ENCODE measurements at regions not wholly inside any gene's neighbourhood (a gene's known extent, or its start where the extent isn't known, plus 50 kb on each side); places are given as distances from the start of the nearest gene placed in this dataset.
"Not testable (repeated sequence)": the region's sequence is repeated elsewhere in the genome, so short reads cannot be mapped to it uniquely, and the experiment has no call there.

DNA sequence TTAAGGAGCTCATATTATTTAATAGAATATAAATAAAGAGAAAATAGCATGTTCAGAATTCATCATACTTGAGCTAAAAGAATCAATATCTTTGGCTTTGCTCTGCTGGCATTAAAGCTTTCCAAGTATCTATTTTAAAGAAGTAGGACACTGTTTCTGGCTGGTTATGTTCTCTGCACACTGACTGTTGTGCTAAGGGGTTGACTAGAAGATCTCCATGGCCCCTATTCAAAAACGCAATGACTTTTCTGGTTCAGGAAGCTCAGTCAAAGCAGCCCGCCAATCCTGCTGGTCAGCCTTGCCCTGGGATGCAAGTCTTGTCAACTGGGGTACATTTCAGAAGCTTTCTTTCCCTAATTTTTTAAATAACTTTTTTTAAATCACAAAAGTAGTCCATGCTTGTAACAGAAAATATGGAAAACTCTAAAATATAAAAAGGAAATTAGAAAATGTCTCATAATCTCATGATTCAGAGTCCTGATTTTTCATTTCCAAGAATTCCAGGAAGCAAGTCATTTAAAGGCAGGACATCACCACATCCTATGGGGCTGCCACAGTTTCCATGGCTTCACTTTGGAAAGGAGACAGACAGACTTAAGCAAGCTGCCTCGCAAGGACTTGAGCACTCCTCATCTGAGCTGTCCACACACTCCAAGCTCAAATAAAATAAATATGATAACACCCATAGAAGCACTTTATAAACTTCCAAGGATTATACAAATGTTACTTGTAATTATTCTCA lies 195.1 kb downstream of the TXNL1 start:
- DNase-seq (ENCODE audit: low read depth, low spot score): no peak

DNA sequence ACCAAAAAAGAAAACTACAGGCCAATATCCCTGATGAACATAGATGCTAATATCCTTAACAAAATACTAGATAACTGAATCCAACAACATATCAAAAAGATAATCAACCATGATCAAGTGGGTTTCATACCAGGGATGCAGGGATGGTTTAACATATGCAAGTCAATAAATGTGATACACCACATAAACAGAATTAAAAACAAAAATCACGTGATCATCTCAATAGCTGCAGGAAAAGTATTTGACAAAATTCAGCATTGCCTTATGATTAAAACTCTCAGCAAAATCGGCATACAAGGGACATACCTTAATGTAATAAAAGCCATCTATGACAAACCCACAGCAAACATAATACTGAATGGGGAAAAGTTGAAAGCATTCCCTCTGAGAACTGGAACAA lies 199.9 kb downstream of the TXNL1 start:
- not testable (repeated sequence) for DNase-seq (ENCODE audit: low read depth, low spot score)

DNA sequence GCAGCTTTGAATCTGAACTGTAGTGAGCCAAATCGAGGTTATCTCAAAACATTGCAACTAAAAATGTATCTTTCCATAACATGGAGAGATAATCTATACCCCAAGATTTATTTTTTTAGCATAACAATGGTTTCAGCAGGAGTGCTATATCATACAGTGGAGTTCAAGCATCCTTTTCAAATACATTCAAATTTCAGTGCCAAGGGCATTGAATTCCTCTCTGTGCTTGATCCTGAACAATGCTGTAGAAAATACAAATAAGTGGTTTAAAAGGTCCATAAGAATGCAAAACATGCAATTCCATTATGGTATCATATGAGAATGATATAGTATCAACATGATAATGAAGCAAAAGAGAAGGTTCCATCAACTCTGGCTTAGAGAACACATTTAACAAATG lies 201.7 kb downstream of the TXNL1 start:
- no peak for DNase-seq (ENCODE audit: low read depth, low spot score)

DNA sequence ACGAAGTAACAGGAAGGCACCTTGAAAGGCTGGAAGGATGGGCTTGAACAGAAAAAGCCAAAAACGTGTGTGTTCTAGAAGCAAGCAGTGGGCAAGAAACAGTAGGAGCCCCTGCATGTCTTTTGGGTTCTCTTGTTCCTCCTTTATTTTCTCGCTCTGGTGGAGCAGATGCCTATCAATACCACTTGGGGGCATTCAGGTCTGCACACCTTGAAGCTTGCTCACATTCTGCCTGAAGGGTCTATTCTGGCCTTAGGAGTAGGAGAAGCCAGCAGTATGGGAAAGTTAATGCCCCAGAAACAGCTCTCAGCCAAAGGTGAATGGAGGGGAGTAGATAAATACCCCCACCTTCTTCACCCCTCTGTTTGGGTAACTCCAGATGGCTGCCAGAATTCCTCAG lies 204.5 kb downstream of the TXNL1 start:
- peak; percentile 23 for DNase-seq (ENCODE audit: low read depth, low spot score)

DNA sequence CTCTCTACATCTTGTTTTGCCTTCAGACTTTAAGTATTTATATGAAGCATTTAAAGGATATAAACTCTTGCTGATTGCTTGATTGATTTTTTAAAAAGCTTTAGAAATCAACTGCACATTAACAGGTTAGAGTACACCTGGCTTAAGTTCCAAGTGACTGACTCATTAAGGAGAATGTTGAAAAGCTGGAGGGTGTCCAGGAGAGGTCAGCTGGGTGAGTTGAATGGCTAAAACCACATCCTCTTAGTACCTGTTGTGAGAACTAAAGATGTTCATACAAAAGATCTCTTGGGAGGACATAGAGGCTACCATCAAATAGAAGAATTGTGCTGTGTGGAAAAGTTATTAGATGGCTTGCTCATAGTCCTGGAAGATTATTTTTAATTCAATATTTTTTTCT lies 206.8 kb downstream of the TXNL1 start:
- DNase-seq (ENCODE audit: low read depth, low spot score): no peak

DNA sequence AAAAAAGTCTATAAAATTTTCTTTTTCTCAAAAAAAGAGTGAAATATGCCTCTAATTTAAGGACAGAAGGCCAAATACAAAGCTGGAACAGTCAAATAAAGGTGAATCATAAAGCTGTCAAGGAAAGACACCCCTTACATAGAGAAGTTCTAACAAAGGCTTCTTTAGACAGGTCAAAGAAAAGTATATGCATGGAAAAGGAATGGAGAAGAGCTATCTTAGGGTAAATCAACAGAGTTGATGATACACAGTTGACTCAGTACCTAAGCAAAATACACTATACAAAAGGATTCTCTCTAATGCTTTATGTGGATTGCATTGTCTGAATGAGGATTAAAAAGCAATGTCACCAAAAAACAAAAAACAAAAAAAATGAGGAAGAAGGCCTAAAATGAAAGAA lies 214.8 kb downstream of the TXNL1 start:
- no peak for DNase-seq (ENCODE audit: low read depth, low spot score)

- DNase-seq (ENCODE audit: low read depth, low spot score): no peak
These were observed 216.7 kb downstream of the TXNL1 start for GRCh38 chr18:56421647-56422046.

- DNase-seq (ENCODE audit: low read depth, low spot score): not testable (repeated sequence)
These were observed 217.5 kb downstream of the TXNL1 start for GRCh38 chr18:56420868-56421267.

DNA sequence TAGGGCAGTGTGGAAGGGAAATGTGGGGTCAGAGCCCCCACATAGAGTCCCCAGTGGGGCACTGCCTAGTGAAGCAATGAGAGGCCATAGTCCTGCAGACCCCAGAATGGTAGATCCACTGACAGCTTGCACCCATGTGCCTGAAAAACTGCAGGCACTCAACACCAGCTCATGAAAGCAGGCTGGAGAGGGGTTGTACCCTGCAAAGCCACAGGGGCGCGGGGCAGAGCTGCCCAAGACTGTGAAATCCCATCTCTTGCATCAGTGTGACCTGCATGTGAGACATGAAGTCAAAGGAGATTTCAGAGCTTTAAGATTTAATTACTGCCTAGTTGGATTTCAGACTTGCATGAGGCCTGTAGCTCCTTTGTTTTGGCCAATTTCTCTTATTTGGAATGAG lies 224.0 kb downstream of the TXNL1 start:
- DNase-seq (ENCODE audit: low read depth, low spot score): no peak

DNA sequence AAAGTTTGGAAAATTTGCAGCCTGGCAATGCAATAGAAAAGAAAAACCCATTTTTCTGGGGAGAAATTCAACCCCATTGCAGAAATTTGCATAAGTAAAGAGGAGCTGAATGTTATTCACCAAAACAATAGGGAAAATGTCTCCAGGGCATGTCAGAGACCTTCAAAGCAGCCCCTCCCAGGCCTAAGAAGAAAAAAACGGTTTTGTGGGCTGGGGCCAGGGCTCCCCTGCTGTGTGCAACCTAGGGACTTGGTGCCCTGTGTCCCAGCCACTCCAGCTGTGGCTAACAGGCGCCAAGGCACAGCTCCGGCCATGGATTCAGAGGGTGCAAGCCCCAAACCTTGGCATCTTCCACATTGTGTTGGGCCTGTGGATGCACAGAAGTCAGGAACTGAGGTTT lies 224.5 kb downstream of the TXNL1 start:
- peak; percentile 83 for DNase-seq (ENCODE audit: low read depth, low spot score)

DNA sequence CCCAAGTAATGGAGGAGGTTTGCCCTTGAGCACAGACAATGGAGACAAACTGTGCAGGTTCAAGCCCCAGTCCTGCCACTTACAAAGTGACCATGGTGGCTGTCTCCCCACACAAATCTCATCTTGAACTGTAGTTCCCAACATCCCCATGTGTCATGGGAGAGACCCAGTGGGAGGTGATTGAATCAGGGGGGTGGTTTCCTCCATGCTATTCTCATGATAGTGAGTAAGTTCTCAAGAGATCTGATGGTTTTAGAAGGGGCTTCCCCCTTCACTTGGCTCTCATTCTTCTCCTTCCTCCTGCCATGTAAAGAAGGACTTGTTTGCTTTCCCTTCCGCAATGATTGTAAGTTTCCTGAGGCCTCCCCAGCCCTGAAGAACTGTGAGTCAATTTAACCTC lies 225.4 kb downstream of the TXNL1 start:
- no peak for DNase-seq (ENCODE audit: low read depth, low spot score)

- DNase-seq (ENCODE audit: low read depth, low spot score): no peak
These were observed 228.7 kb downstream of the TXNL1 start for GRCh38 chr18:56409736-56410135.

DNA sequence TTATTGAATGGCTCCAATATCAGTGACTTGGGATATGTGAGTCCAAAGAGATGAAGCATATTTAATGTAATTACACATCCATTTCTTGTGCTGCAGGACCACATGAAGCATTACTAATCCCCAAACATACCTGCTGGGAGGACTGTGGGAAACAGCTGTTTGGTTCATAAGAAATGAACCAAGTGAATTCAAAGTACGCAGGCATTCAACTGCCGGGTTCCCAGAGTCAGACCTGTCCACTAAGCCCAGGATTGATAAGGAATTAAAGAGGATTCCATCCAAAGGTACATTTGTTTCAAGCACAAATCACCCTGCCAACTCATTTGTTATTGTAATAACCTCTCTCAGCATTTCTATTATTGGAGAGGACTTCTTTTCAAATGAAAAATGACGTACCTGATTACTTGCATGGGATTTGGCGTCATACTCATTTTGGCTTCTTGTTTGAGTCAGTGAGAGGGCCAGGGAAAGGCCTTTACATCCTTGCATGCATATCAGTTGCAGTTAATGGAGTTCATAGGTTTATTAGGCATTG lies 230.7 kb downstream of the TXNL1 start:
- no peak for DNase-seq (ENCODE audit: low read depth, low spot score)

DNA sequence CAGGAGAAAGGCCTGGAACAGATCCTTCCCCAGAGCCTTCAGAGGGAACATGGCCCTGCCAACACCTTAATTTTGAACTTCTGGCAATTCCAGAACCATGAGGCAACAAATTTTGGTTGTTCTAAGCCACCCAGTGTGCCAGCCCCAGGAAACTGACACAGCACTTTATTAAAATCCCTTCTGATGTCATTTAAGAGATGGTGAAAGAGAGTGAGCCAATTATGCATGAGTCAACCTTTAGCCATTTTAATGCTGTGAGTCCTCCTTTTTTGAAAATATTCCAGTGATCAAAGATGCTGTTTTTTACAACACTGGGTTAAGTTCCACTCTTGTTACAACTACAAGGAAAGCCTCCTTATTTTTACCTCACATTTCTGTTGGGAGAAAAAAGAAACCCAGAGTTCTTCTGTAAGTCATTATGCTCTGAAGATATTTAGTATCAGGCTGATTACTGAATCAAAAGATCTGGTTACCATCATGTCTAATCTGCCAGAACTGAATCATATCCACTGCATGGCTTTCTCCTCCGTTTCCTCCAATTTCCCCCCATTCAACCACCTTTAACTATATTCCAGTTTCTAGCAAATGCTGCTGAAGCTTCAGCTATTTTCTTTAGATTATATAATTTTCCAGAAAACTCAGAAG lies 235.4 kb downstream of the TXNL1 start:
- no peak for DNase-seq (ENCODE audit: low read depth, low spot score)

DNA sequence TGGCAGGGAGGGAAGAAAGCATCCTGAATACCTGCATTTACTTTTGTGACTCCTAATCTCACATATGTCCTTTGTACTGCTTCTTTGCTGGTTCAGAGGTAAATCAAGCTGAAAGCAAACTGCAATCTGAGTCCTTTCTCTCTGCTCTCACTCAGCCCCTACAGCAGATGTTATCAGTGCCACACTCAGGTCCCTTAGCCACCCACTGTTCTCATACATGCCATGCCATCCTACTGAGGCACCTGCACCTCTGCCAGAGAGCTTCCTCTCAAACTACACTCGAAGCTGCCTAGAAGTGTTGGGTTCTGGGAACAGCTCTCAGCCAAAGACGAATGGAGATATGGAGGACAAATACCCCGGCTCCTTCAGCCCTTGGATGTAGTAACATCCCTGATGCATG lies 244.5 kb downstream of the TXNL1 start:
- DNase-seq (ENCODE audit: low read depth, low spot score): no peak

DNA sequence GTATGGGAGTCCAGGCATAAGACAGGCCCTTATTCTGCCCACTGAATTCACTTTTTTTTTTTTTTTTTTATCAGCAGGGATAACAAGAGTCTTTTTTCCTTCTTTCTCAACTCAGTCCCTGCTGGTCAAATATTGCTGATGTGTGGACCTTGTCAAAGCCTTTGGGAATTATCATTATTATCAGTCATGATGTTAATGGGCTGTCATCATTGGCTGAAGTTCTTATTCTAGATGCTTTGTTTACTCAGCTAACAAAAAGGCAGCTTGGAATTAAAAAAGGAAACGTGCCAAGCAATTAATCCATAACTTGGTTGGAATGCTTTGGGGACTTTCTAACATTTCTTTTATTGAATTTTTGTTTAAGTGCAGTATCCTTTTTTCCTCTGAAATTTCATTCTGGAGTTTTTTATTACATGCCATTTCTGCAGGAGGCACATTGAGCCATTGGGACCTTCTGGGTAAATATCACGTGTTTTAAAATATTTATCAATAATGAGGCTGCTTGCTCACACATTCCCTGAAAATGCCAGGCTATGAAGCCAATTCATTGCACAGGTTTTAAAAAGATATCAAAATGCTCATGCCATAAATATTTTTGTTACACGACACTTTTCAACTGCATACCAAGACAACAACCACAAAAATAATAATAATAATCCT lies 246.3 kb downstream of the TXNL1 start:
- DNase-seq (ENCODE audit: low read depth, low spot score): no peak

GRCh38 chr18:56390626-56391025 lies 247.8 kb downstream of the TXNL1 start:
- no peak for DNase-seq (ENCODE audit: low read depth, low spot score)

DNA sequence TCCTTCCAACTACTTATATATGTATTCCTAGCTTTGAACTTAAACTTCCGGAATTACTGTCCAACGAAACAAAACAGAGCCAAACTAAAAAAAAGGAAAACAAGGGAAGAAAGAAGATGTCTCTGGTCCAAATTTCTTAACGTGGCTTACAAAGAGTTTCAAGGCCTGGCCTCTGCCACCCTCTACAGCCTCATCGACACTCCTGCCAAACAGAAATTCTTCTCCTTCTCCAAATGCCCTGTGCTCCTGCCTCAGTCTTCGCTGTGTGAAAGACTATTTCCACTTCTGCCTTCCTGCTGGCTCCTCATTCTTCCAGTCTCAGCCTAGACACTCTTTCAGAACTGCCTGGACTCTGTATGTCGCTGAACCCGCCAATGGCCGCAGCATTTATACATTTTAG lies 249.2 kb downstream of the TXNL1 start:
- no peak for DNase-seq (ENCODE audit: low read depth, low spot score)

- DNase-seq (ENCODE audit: low read depth, low spot score): no peak
These were observed 249.8 kb downstream of the TXNL1 start for GRCh38 chr18:56388571-56388970.

- DNase-seq (ENCODE audit: low read depth, low spot score): no peak
These were observed 251.5 kb downstream of the TXNL1 start for GRCh38 chr18:56386856-56387255.

GRCh38 chr18:56383349-56383748 lies 255.0 kb downstream of the TXNL1 start:
- no peak for DNase-seq (ENCODE audit: low read depth, low spot score)

GRCh38 chr18:56382541-56382940 lies 255.9 kb downstream of the TXNL1 start:
- no peak for DNase-seq (ENCODE audit: low read depth, low spot score)

- DNase-seq (ENCODE audit: low read depth, low spot score): no peak
These were observed 257.2 kb downstream of the TXNL1 start for GRCh38 chr18:56381196-56381595.

Data from ELF-1 (cell line).